BJ (cell line): ENCODE measurements at regions not wholly inside any gene's neighbourhood (a gene's known extent, or its start where the extent isn't known, plus 50 kb on each side); places are given as distances from the start of the nearest gene placed in this dataset.

Experiments
- CTCF ChIA-PET: fragments of 350-600 bp; formaldehyde crosslinking; extraction: SDS; loops from one replicate; lab custom pipeline; 2021; ENCODE audit warnings: antibody characterized with exemption, inconsistent platforms; lab: Yijun Ruan, JAX
- POLR2A ChIA-PET: fragments of 300-600 bp; sonication (Branson Sonifier 250); formaldehyde crosslinking; extraction: SDS; loops from one replicate; lab custom pipeline; 2021; ENCODE audit warnings: antibody characterized with exemption; lab: Charles Lee
- DNase-seq: peaks from one replicate; pipeline ENCODE4 v3.0.0-alpha.2; 2011; ENCODE audit warnings: low read depth
- H3K27me3 ChIP-seq: 2 replicates; pipeline ENCODE4 v1.6.0; 2011; ENCODE audit warnings: low read length; ENCODE audit not compliant: control insufficient read depth, insufficient read depth
- H3K36me3 ChIP-seq: 2 replicates; pipeline ENCODE4 v1.5.1; 2011; ENCODE audit warnings: low read length; ENCODE audit not compliant: control insufficient read depth, insufficient read depth
- H3K4me3 ChIP-seq: 2 replicates; pipeline ENCODE4 v1.5.1; 2011; ENCODE audit warnings: low read depth, mild to moderate bottlenecking, control low read depth, low read length
- CTCF ChIP-seq: IDR thresholded peaks from 2 replicates; pipeline ENCODE4 v1.5.1; 2011; ENCODE audit warnings: low read depth, mild to moderate bottlenecking, control low read depth, inconsistent platforms, low read length, moderate library complexity; ENCODE audit not compliant: insufficient read depth

- POLR2A ChIA-PET = no interaction called here
These were observed 86.3 kb upstream of the RAPGEF2 start for GRCh38 chr4:159016593-159017024.

GRCh38 chr4:159017323-159018026, 85.4 kb upstream of the RAPGEF2 start:
- Histone ChIP-seq H3K4me3 (no peak overlapping the region), H3K27me3 (0 out of 2 replicates have a peak, but pooled peaks cover 1% of the 10 kb centered on the region), H3K36me3 (no peaks in the 10 kb centered on the region)
- CTCF ChIA-PET = interaction anchor here (0.5 to 1.7 kb wide), 3 partner anchors 122 to 307 kb away, joined by 3 read pairs; no protein-coding TSS in a partner anchor
- DNase-seq = no peak
- POLR2A ChIA-PET = no interaction called here
- TF ChIP-seq CTCF = no peak

More at GRCh38 chr4:159016593-159017024, 86.3 kb upstream of the RAPGEF2 start:
- Histone ChIP-seq H3K36me3 (no peaks in the 10 kb centered on the region), H3K4me3 (no peak overlapping the region), H3K27me3 (0 out of 2 replicates have a peak, but pooled peaks cover 1% of the 10 kb centered on the region)
- DNase-seq = no peak
- 0 out of 2 replicates have a peak, but pooled peaks have one; percentile 4 for TF ChIP-seq CTCF
- CTCF ChIA-PET = interaction anchor here (1.6 kb wide), 1 partner anchor 134 kb away, joined by 3 read pairs; no protein-coding TSS in a partner anchor

GRCh38 chr4:159018062-159018629, 84.7 kb upstream of the RAPGEF2 start:
- ChIA-PET POLR2A (no interaction called here), CTCF (interaction anchor here (1.0 to 1.7 kb wide), 2 partner anchors 122 to 160 kb away, joined by 3 read pairs; no protein-coding TSS in a partner anchor)
- Histone ChIP-seq H3K36me3 (no peaks in the 10 kb centered on the region), H3K27me3 (0 out of 2 replicates have a peak, but pooled peaks cover 1% of the 10 kb centered on the region), H3K4me3 (no peak overlapping the region)
- no peak for TF ChIP-seq CTCF
- no peak for DNase-seq

- ChIA-PET POLR2A (no interaction called here), CTCF (interaction anchor here (1.7 kb wide), 1 partner anchor 161 kb away, joined by 3 read pairs; no protein-coding TSS in a partner anchor)
- no peak for TF ChIP-seq CTCF
- H3K27me3 ChIP-seq = 0 out of 2 replicates have a peak, but pooled peaks cover 1% of the 10 kb centered on the region
- H3K36me3 ChIP-seq = no peaks in the 10 kb centered on the region
- no peak overlapping the region for H3K4me3 ChIP-seq
- no peak for DNase-seq
These were observed 83.5 kb upstream of the RAPGEF2 start for GRCh38 chr4:159019356-159019755.

- Histone ChIP-seq H3K36me3 (no peaks in the 10 kb centered on the region), H3K4me3 (no peak overlapping the region), H3K27me3 (0 out of 2 replicates have a peak, but pooled peaks cover 1% of the 10 kb centered on the region)
- no peak for TF ChIP-seq CTCF
- ChIA-PET POLR2A (no interaction called here), CTCF (no interaction called here)
- no peak for DNase-seq
These were observed 81.1 kb upstream of the RAPGEF2 start for GRCh38 chr4:159021597-159022385.
